ENCODE measurements at regions not wholly inside any gene's neighbourhood (a gene's known extent, or its start where the extent isn't known, plus 50 kb on each side); places are given as distances from the start of the nearest gene placed in this dataset.
"Not testable (repeated sequence)": the region's sequence is repeated elsewhere in the genome, so short reads cannot be mapped to it uniquely, and the experiment has no call there.

- H3K9me2 ChIP-seq (replicated peaks; ENCODE audit: low read depth, low read length): no peaks in the 10 kb centered on the region
- H3F3A ChIP-seq (ENCODE audit: low read depth): no peaks in the 10 kb centered on the region
- H3K9me3 ChIP-seq (ENCODE audit: insufficient read depth, low read depth, low read length): no peaks in the 10 kb centered on the region
- H3K27me3 ChIP-seq (ENCODE audit: insufficient read depth, low read length, poor library complexity, severe bottlenecking): no peaks in the 10 kb centered on the region
- TF ChIP-seq CTCF (conservative IDR thresholded peaks at IDR 0.05; ENCODE audit: low read length) (no peak), EZH2phosphoT487 (IDR thresholded peaks at IDR 0.05; ENCODE audit: borderline replicate concordance) (no peak)
- H3K4me2 ChIP-seq (ENCODE audit: low read depth, low read length, poor library complexity, severe bottlenecking): no peak overlapping the region
- no peaks in the 10 kb centered on the region for H4K20me1 ChIP-seq (ENCODE audit: insufficient read depth, low read length, poor library complexity, severe bottlenecking)
- no peaks in the 10 kb centered on the region for H3K4me1 ChIP-seq (ENCODE audit: insufficient read depth, low read length, poor library complexity, severe bottlenecking)
- H3K36me3 ChIP-seq (ENCODE audit: insufficient read depth, low read length): no peaks in the 10 kb centered on the region
- H3K9ac ChIP-seq (ENCODE audit: low read depth, low read length, poor library complexity, severe bottlenecking): no peak overlapping the region
- no peak overlapping the region for H2AFZ ChIP-seq (ENCODE audit: low read length)
- no peak overlapping the region for H3K4me3 ChIP-seq (ENCODE audit: low read length, poor library complexity, severe bottlenecking)
- no peaks in the 10 kb centered on the region for H3K79me2 ChIP-seq (ENCODE audit: insufficient read depth, low read length)
Measured at GRCh38 chr10:22087402-22087738, 83.8 kb upstream of the DNAJC1 start.

GRCh38 chr10:22086730-22087401 lies 83.3 kb upstream of the DNAJC1 start:
- no peaks in the 10 kb centered on the region for H3K27me3 ChIP-seq (ENCODE audit: insufficient read depth, low read length, poor library complexity, severe bottlenecking)
- H3K4me3 ChIP-seq (ENCODE audit: low read length, poor library complexity, severe bottlenecking): no peak overlapping the region
- TF ChIP-seq EZH2phosphoT487 (IDR thresholded peaks at IDR 0.05; ENCODE audit: borderline replicate concordance) (no peak), CTCF (conservative IDR thresholded peaks at IDR 0.05; ENCODE audit: low read length) (no peak)
- no peaks in the 10 kb centered on the region for H3K9me3 ChIP-seq (ENCODE audit: insufficient read depth, low read depth, low read length)
- H2AFZ ChIP-seq (ENCODE audit: low read length): no peak overlapping the region
- no peaks in the 10 kb centered on the region for H3K79me2 ChIP-seq (ENCODE audit: insufficient read depth, low read length)
- no peak overlapping the region for H3K4me2 ChIP-seq (ENCODE audit: low read depth, low read length, poor library complexity, severe bottlenecking)
- H3K9me2 ChIP-seq (replicated peaks; ENCODE audit: low read depth, low read length): no peaks in the 10 kb centered on the region
- H3K9ac ChIP-seq (ENCODE audit: low read depth, low read length, poor library complexity, severe bottlenecking): no peak overlapping the region
- H4K20me1 ChIP-seq (ENCODE audit: insufficient read depth, low read length, poor library complexity, severe bottlenecking): no peaks in the 10 kb centered on the region
- H3K36me3 ChIP-seq (ENCODE audit: insufficient read depth, low read length): no peaks in the 10 kb centered on the region
- H3K4me1 ChIP-seq (ENCODE audit: insufficient read depth, low read length, poor library complexity, severe bottlenecking): no peaks in the 10 kb centered on the region
- H3F3A ChIP-seq (ENCODE audit: low read depth): no peaks in the 10 kb centered on the region

GRCh38 chr10:22079921-22080320 lies 76.4 kb upstream of the DNAJC1 start:
- H3K9me3 ChIP-seq (ENCODE audit: insufficient read depth, low read depth, low read length); H4K20me1 ChIP-seq (ENCODE audit: insufficient read depth, low read length, poor library complexity, severe bottlenecking); H2AFZ ChIP-seq (ENCODE audit: low read length); H3K9me2 ChIP-seq (replicated peaks; ENCODE audit: low read depth, low read length); H3F3A ChIP-seq (ENCODE audit: low read depth); H3K9ac ChIP-seq (ENCODE audit: low read depth, low read length, poor library complexity, severe bottlenecking); H3K4me2 ChIP-seq (ENCODE audit: low read depth, low read length, poor library complexity, severe bottlenecking); H3K4me1 ChIP-seq (ENCODE audit: insufficient read depth, low read length, poor library complexity, severe bottlenecking); H3K27me3 ChIP-seq (ENCODE audit: insufficient read depth, low read length, poor library complexity, severe bottlenecking); H3K4me3 ChIP-seq (ENCODE audit: low read length, poor library complexity, severe bottlenecking); H3K36me3 ChIP-seq (ENCODE audit: insufficient read depth, low read length); H3K79me2 ChIP-seq (ENCODE audit: insufficient read depth, low read length): not testable (repeated sequence)

- Histone ChIP-seq H3F3A (ENCODE audit: low read depth) (no peaks in the 10 kb centered on the region), H3K4me3 (ENCODE audit: low read length, poor library complexity, severe bottlenecking) (no peak overlapping the region)
Measured at GRCh38 chr10:22071332-22071731, 67.8 kb upstream of the DNAJC1 start.

More at GRCh38 chr10:22071332-22071731, 67.8 kb upstream of the DNAJC1 start:
- no peaks in the 10 kb centered on the region for H3K4me1 ChIP-seq (ENCODE audit: insufficient read depth, low read length, poor library complexity, severe bottlenecking)
- H3K9me3 ChIP-seq (ENCODE audit: insufficient read depth, low read depth, low read length): peaks cover 10% of the 10 kb centered on the region; the same call in 1 of the 2 replicates
- no peaks in the 10 kb centered on the region for H3K79me2 ChIP-seq (ENCODE audit: insufficient read depth, low read length)
- TF ChIP-seq CTCF (conservative IDR thresholded peaks at IDR 0.05; ENCODE audit: low read length) (no peak), EZH2phosphoT487 (IDR thresholded peaks at IDR 0.05; ENCODE audit: borderline replicate concordance) (no peak)
- no peaks in the 10 kb centered on the region for H3K36me3 ChIP-seq (ENCODE audit: insufficient read depth, low read length)
- H3K9ac ChIP-seq (ENCODE audit: low read depth, low read length, poor library complexity, severe bottlenecking): no peak overlapping the region
- no peak overlapping the region for H3K4me2 ChIP-seq (ENCODE audit: low read depth, low read length, poor library complexity, severe bottlenecking)
- no peaks in the 10 kb centered on the region for H4K20me1 ChIP-seq (ENCODE audit: insufficient read depth, low read length, poor library complexity, severe bottlenecking)
- no peaks in the 10 kb centered on the region for H3K27me3 ChIP-seq (ENCODE audit: insufficient read depth, low read length, poor library complexity, severe bottlenecking)
- H3K9me2 ChIP-seq (replicated peaks; ENCODE audit: low read depth, low read length): no peaks in the 10 kb centered on the region
- H2AFZ ChIP-seq (ENCODE audit: low read length): no peak overlapping the region
